H9 (cell line): ENCODE measurements at regions not wholly inside any gene's neighbourhood (a gene's known extent, or its start where the extent isn't known, plus 50 kb on each side); places are given as distances from the start of the nearest gene placed in this dataset.

Experiments used
- DNase-seq: peaks from one replicate; pipeline ENCODE4 v3.0.0-alpha.2; 2017
- H2AFZ ChIP-seq: one replicate; pipeline ENCODE4 v1.6.1; 2013; ENCODE audit warnings: mild to moderate bottlenecking, low read length, control low read depth, moderate library complexity
- H2AK5ac ChIP-seq: 2 replicates; pipeline ENCODE4 v1.6.1; 2013; ENCODE audit warnings: low read length, control low read depth, mixed read lengths; ENCODE audit not compliant: insufficient read length
- H2BK120ac ChIP-seq: one replicate; pipeline ENCODE4 v1.6.1; 2013; ENCODE audit warnings: low read depth, mild to moderate bottlenecking, low read length, control low read depth, inconsistent platforms; ENCODE audit not compliant: poor library complexity, severe bottlenecking
- H2BK12ac ChIP-seq: 2 replicates; pipeline ENCODE4 v1.6.1; 2013; ENCODE audit warnings: low read length, control low read depth, mixed read lengths, low read depth; ENCODE audit not compliant: insufficient read length
- H2BK15ac ChIP-seq: 2 replicates; pipeline ENCODE4 v1.6.1; 2013; ENCODE audit warnings: low read depth, low read length, control low read depth
- H2BK20ac ChIP-seq: one replicate; pipeline ENCODE4 v1.6.1; 2013; ENCODE audit warnings: low read depth, mild to moderate bottlenecking, low read length, control low read depth, inconsistent platforms; ENCODE audit not compliant: poor library complexity, severe bottlenecking
- H2BK5ac ChIP-seq: 2 replicates; pipeline ENCODE4 v1.6.1; 2013; ENCODE audit warnings: low read length, control low read depth, mixed read lengths; ENCODE audit not compliant: insufficient read length
- H3K14ac ChIP-seq: 2 replicates; pipeline ENCODE4 v1.6.1; 2013; ENCODE audit warnings: low read length, control low read depth; ENCODE audit not compliant: insufficient read depth
- H3K18ac ChIP-seq: 2 replicates; pipeline ENCODE4 v1.6.1; 2013; ENCODE audit warnings: low read depth, mild to moderate bottlenecking, mixed read lengths, low read length, control low read depth; ENCODE audit not compliant: insufficient read length
- H3K23ac ChIP-seq: 2 replicates; pipeline ENCODE4 v1.6.1; 2013; ENCODE audit warnings: low read length, control low read depth, mixed read lengths, low read depth; ENCODE audit not compliant: insufficient read length
- H3K23me2 ChIP-seq: 2 replicates; pipeline ENCODE4 v1.6.1; 2013; ENCODE audit warnings: low read depth, mild to moderate bottlenecking, mixed read lengths, low read length, control low read depth; ENCODE audit not compliant: insufficient read length, poor library complexity, severe bottlenecking
- H3K27ac ChIP-seq: 2 replicates; pipeline ENCODE4 v1.5.1; 2013; ENCODE audit warnings: low read length, control low read depth, mixed read lengths, low read depth; ENCODE audit not compliant: insufficient read length
- H3K27me3 ChIP-seq: 2 replicates; pipeline ENCODE4 v1.6.1; 2013; ENCODE audit warnings: low read length, control low read depth, inconsistent platforms; ENCODE audit not compliant: insufficient read depth
- H3K4ac ChIP-seq: 2 replicates; pipeline ENCODE4 v1.6.1; 2013; ENCODE audit warnings: low read depth, mild to moderate bottlenecking, control low read depth, inconsistent platforms, low read length, moderate library complexity
- H3K4me1 ChIP-seq: 2 replicates; pipeline ENCODE4 v1.6.1; 2013; ENCODE audit warnings: low read length, control low read depth, inconsistent platforms; ENCODE audit not compliant: insufficient read depth
- H3K4me2 ChIP-seq: 2 replicates; pipeline ENCODE4 v1.6.1; 2013; ENCODE audit warnings: low read length, control low read depth, mixed read lengths; ENCODE audit not compliant: insufficient read length, insufficient read depth
- H3K56ac ChIP-seq: 2 replicates; pipeline ENCODE4 v1.6.1; 2013; ENCODE audit warnings: low read depth, mild to moderate bottlenecking, mixed read lengths, low read length, control low read depth; ENCODE audit not compliant: insufficient read length
- H3K79me1 ChIP-seq: 2 replicates; pipeline ENCODE4 v1.6.1; 2013; ENCODE audit warnings: low read depth, mild to moderate bottlenecking, moderate library complexity, low read length, control low read depth, inconsistent platforms; ENCODE audit not compliant: insufficient read depth, poor library complexity, severe bottlenecking
- H3K79me2 ChIP-seq: 2 replicates; pipeline ENCODE4 v1.6.1; 2013; ENCODE audit warnings: low read length, control low read depth, inconsistent platforms; ENCODE audit not compliant: insufficient read depth
- H3K9ac ChIP-seq: 2 replicates; pipeline ENCODE4 v1.6.1; 2013; ENCODE audit warnings: low read length, control low read depth, mixed read lengths; ENCODE audit not compliant: insufficient read length; ENCODE audit errors: extremely low read depth
- H3K9me3 ChIP-seq: one replicate; pipeline ENCODE4 v1.6.1; 2013; ENCODE audit warnings: low read depth, low read length, inconsistent platforms; ENCODE audit not compliant: control insufficient read depth
- H3T11ph ChIP-seq: one replicate; pipeline ENCODE4 v1.6.1; 2013; ENCODE audit warnings: mild to moderate bottlenecking, low read length, control low read depth, inconsistent platforms
- H4K20me1 ChIP-seq: one replicate; pipeline ENCODE4 v1.6.1; 2013; ENCODE audit not compliant: control insufficient read depth, insufficient read length, insufficient read depth
- H4K5ac ChIP-seq: 2 replicates; pipeline ENCODE4 v1.6.1; 2013; ENCODE audit warnings: low read depth, mild to moderate bottlenecking, mixed read lengths, low read length, control low read depth; ENCODE audit not compliant: insufficient read length
- H4K8ac ChIP-seq: replicated peaks from 2 replicates; pipeline ENCODE4 v1.6.1; 2013; ENCODE audit warnings: low read length, control low read depth, mixed read lengths, low read depth; ENCODE audit not compliant: insufficient read length
- H4K91ac ChIP-seq: 2 replicates; pipeline ENCODE4 v1.6.1; 2013; ENCODE audit warnings: low read depth, mild to moderate bottlenecking, moderate library complexity, mixed read lengths, low read length, control low read depth; ENCODE audit not compliant: insufficient read length
- H3K27ac Mint-ChIP-seq, 3 experiments: 2 replicates in 2 of 3; 3 replicates in 1 of 3; pipeline ENCODE4 v1.8.0; 2020 to 2021; ENCODE audit warnings: mixed read lengths in 3 of 3, mild to moderate bottlenecking in 1 of 3, moderate library complexity in 1 of 3
- H3K27me3 Mint-ChIP-seq: 2 replicates; pipeline ENCODE4 v1.8.0; 2021; ENCODE audit warnings: low read depth, mild to moderate bottlenecking, moderate library complexity, mixed read lengths
- H3K36me3 Mint-ChIP-seq, 3 experiments: 2 replicates in 2 of 3; 3 replicates in 1 of 3; pipeline ENCODE4 v1.8.0; 2020 to 2021; ENCODE audit warnings: low read depth in 3 of 3, mixed read lengths in 3 of 3; ENCODE audit not compliant: insufficient read depth in 1 of 3
- H3K4me1 Mint-ChIP-seq, 2 experiments: 2 replicates each; pipeline ENCODE4 v1.8.0; 2020; ENCODE audit warnings: mixed read lengths in 2 of 2
- H3K4me3 Mint-ChIP-seq, 2 experiments: 2 replicates in 1 of 2; 3 replicates in 1 of 2; pipeline ENCODE4 v1.8.0; 2020 to 2021; ENCODE audit warnings: mild to moderate bottlenecking in 2 of 2, mixed read lengths in 2 of 2, moderate library complexity in 1 of 2
- H3K9me3 Mint-ChIP-seq, 2 experiments: 2 replicates in 1 of 2; 3 replicates in 1 of 2; pipeline ENCODE4 v1.8.0; 2020; ENCODE audit warnings: mild to moderate bottlenecking in 2 of 2, mixed read lengths in 2 of 2, moderate library complexity in 1 of 2
- CTCF ChIP-seq: fragments of 200-600 bp; sonication (generic); conservative IDR thresholded peaks from 3 replicates; pipeline ENCODE4 v1.8.0; 2021; ENCODE audit warnings: antibody characterized with exemption, mild to moderate bottlenecking
- WGBS: extraction: QIAGEN DNeasy Blood & Tissue Kit; methylation state at CpG from one replicate; pipeline ENCODE4 v1.1.7; 2013; ENCODE audit warnings: missing lambda C conversion rate, low lambda C conversion rate, mixed read lengths; ENCODE audit not compliant: insufficient read length; ENCODE audit errors: extremely low coverage; 5-methylcytosine and 5-hydroxymethylcytosine counted together

- Histone ChIP-seq H3K14ac (no peak overlapping the region), H2AFZ (no peak overlapping the region), H3K9ac (no peak overlapping the region), H3K18ac (no peak overlapping the region), H3K79me2 (no peaks in the 10 kb centered on the region), H3T11ph (no peak overlapping the region), H3K9me3 (no peaks in the 10 kb centered on the region), H3K27me3 (no peaks in the 10 kb centered on the region; the same call in 1 of the 2 replicates), H2AK5ac (no peak overlapping the region), H2BK20ac (no peak overlapping the region), H3K23ac (no peak overlapping the region), H2BK5ac (no peak overlapping the region), H4K91ac (no peak overlapping the region), H2BK12ac (no peak overlapping the region), H3K79me1 (no peaks in the 10 kb centered on the region), H3K4ac (no peak overlapping the region), H3K4me1 (no peaks in the 10 kb centered on the region), H2BK15ac (no peak overlapping the region), H4K20me1 (no peaks in the 10 kb centered on the region), H3K23me2 (no peaks in the 10 kb centered on the region), H4K8ac (no peak overlapping the region), H3K56ac (no peak overlapping the region), H2BK120ac (no peak overlapping the region), H4K5ac (no peak overlapping the region), H3K27ac (no peak overlapping the region), H3K4me2 (no peak overlapping the region)
- TF ChIP-seq CTCF: no peak
- no peak for DNase-seq
- Mint-ChIP-seq H3K27ac (no peak overlapping the region), H3K4me1 (peaks cover 10 to 13% of the 10 kb centered on the region in 2 experiments), H3K9me3 (no peaks in the 10 kb centered on the region; a peak in 1 of 5 replicates), H3K36me3 (no peaks in the 10 kb centered on the region), H3K27me3 (peaks cover 70% of the 10 kb centered on the region), H3K4me3 (no peak overlapping the region; a peak in 1 of 5 replicates)
- no CpG with 5 or more reads among the region's 3 CpGs for WGBS
Observed at GRCh38 chr2:60094450-60094929, 459.0 kb downstream of the BCL11A start.
